Sigmoid colon (tissue), 3 donors: ENCODE measurements at regions not wholly inside any gene's neighbourhood (a gene's known extent, or its start where the extent isn't known, plus 50 kb on each side); places are given as distances from the start of the nearest gene placed in this dataset.

ENCODE experiments used
- POLR2A ChIP-seq, 2 donors: fragments of 450-650 bp; IDR thresholded peaks; one replicate each; pipeline ENCODE4 v1.6.1; 2016; ENCODE audit warnings: antibody characterized with exemption in 2 of 2, mild to moderate bottlenecking in 2 of 2, moderate library complexity in 2 of 2
- TF ChIP-seq, protein P1 (sequence below), 4 experiments: fragments of 450-650 bp in 3 of 4; fragments of 200-600 bp in 1 of 4; IDR thresholded peaks; one replicate each; pipeline ENCODE4 v1.5.1; 2016 to 2019; ENCODE audit warnings: antibody characterized with exemption in 4 of 4, mild to moderate bottlenecking in 3 of 4, moderate library complexity in 2 of 4

GRCh38 chr3:189569473-189569872 lies 61.7 kb upstream of the TP63 start:
- TF ChIP-seq, protein P1, sequence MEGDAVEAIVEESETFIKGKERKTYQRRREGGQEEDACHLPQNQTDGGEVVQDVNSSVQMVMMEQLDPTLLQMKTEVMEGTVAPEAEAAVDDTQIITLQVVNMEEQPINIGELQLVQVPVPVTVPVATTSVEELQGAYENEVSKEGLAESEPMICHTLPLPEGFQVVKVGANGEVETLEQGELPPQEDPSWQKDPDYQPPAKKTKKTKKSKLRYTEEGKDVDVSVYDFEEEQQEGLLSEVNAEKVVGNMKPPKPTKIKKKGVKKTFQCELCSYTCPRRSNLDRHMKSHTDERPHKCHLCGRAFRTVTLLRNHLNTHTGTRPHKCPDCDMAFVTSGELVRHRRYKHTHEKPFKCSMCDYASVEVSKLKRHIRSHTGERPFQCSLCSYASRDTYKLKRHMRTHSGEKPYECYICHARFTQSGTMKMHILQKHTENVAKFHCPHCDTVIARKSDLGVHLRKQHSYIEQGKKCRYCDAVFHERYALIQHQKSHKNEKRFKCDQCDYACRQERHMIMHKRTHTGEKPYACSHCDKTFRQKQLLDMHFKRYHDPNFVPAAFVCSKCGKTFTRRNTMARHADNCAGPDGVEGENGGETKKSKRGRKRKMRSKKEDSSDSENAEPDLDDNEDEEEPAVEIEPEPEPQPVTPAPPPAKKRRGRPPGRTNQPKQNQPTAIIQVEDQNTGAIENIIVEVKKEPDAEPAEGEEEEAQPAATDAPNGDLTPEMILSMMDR (IDR thresholded peaks at IDR 0.05) = no peak
- TF ChIP-seq POLR2A (IDR thresholded peaks at IDR 0.05) = no peak
